HL-60 (cell line): ENCODE measurements at regions not wholly inside any gene's neighbourhood (a gene's known extent, or its start where the extent isn't known, plus 50 kb on each side); places are given as distances from the start of the nearest gene placed in this dataset.

Experiments
- TF ChIP-seq, protein P1 (sequence below): IDR thresholded peaks from 2 replicates; pipeline ENCODE4 v1.6.1; 2012; ENCODE audit warnings: low read depth; ENCODE audit not compliant: insufficient replicate concordance
- TF ChIP-seq, protein P2 (sequence below): IDR thresholded peaks from one replicate; pipeline ENCODE4 v1.5.1; 2011; ENCODE audit warnings: low read length, control low read depth, inconsistent platforms; ENCODE audit not compliant: insufficient read depth

DNA sequence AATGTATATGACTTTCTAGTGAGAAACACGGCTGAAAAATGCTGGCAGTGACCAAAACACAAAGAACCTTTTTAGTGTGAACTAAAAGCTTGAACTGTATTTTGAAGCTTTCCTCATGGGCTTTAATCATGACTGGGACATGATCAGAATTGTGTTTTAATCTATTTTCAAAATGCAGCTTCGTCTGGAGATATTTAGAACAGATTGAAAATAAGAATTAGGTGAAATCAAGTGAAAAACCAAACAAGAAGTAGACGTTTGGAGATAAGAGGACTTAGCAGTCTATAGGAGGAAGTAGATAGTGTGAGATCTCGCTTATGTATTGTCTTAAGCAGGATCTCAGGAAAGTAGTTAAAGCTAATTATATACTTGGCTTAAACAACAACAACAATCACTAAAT, 865.4 kb upstream of the MBL2 start:
- TF ChIP-seq, protein P1, sequence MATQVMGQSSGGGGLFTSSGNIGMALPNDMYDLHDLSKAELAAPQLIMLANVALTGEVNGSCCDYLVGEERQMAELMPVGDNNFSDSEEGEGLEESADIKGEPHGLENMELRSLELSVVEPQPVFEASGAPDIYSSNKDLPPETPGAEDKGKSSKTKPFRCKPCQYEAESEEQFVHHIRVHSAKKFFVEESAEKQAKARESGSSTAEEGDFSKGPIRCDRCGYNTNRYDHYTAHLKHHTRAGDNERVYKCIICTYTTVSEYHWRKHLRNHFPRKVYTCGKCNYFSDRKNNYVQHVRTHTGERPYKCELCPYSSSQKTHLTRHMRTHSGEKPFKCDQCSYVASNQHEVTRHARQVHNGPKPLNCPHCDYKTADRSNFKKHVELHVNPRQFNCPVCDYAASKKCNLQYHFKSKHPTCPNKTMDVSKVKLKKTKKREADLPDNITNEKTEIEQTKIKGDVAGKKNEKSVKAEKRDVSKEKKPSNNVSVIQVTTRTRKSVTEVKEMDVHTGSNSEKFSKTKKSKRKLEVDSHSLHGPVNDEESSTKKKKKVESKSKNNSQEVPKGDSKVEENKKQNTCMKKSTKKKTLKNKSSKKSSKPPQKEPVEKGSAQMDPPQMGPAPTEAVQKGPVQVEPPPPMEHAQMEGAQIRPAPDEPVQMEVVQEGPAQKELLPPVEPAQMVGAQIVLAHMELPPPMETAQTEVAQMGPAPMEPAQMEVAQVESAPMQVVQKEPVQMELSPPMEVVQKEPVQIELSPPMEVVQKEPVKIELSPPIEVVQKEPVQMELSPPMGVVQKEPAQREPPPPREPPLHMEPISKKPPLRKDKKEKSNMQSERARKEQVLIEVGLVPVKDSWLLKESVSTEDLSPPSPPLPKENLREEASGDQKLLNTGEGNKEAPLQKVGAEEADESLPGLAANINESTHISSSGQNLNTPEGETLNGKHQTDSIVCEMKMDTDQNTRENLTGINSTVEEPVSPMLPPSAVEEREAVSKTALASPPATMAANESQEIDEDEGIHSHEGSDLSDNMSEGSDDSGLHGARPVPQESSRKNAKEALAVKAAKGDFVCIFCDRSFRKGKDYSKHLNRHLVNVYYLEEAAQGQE, result no peak
- TF ChIP-seq, protein P2, sequence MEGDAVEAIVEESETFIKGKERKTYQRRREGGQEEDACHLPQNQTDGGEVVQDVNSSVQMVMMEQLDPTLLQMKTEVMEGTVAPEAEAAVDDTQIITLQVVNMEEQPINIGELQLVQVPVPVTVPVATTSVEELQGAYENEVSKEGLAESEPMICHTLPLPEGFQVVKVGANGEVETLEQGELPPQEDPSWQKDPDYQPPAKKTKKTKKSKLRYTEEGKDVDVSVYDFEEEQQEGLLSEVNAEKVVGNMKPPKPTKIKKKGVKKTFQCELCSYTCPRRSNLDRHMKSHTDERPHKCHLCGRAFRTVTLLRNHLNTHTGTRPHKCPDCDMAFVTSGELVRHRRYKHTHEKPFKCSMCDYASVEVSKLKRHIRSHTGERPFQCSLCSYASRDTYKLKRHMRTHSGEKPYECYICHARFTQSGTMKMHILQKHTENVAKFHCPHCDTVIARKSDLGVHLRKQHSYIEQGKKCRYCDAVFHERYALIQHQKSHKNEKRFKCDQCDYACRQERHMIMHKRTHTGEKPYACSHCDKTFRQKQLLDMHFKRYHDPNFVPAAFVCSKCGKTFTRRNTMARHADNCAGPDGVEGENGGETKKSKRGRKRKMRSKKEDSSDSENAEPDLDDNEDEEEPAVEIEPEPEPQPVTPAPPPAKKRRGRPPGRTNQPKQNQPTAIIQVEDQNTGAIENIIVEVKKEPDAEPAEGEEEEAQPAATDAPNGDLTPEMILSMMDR, result no peak
